Endothelial cell of umbilical vein (primary cell): ENCODE measurements at regions not wholly inside any gene's neighbourhood (a gene's known extent, or its start where the extent isn't known, plus 50 kb on each side); places are given as distances from the start of the nearest gene placed in this dataset.

Experiments used
- BruUV-seq: library from RNA; stranded (reverse); fragments of 400-500 nt; replicated peaks from 2 replicates; lab custom pipeline; 2021; lab: Mats Ljungman, UMichigan
- CTCF ChIA-PET: fragments of 300-600, 350-600 bp; sonication (Branson Sonifier 250); formaldehyde crosslinking; loops from one replicate; lab custom pipeline; 2021; ENCODE audit warnings: antibody characterized with exemption, inconsistent platforms; lab: Charles Lee
- POLR2A ChIA-PET: fragments of 300-600, 350-600 bp; sonication (Branson Sonifier 250); formaldehyde crosslinking; loops from one replicate; lab custom pipeline; 2021; ENCODE audit warnings: antibody characterized with exemption, inconsistent platforms; lab: Charles Lee
- DNase-seq: peaks from one replicate; pipeline ENCODE4 v3.0.0-alpha.2; 2011; ENCODE audit warnings: low read depth, low spot score
- FAIRE-seq: peaks from 2 replicates; lab custom pipeline; 2011; peaks lifted over from hg19 to GRCh38; lab: Jason Lieb, UNC
- H2AFZ ChIP-seq: 2 replicates; pipeline ENCODE4 v1.6.0; 2012; ENCODE audit warnings: low read depth, low read length, control low read depth, inconsistent platforms
- H3K27ac ChIP-seq: 2 replicates; pipeline ENCODE4 v1.5.1; 2011; ENCODE audit warnings: low read depth, mild to moderate bottlenecking, control low read depth, low read length, moderate library complexity; ENCODE audit not compliant: insufficient read depth
- H3K27me3 ChIP-seq, 2 experiments: 2 replicates each; pipeline versions ENCODE4 v1.6.0 to v1.6.1; 2011; ENCODE audit warnings: low read length in 2 of 2, mixed read lengths in 1 of 2; ENCODE audit not compliant: control insufficient read depth in 2 of 2, insufficient read depth in 2 of 2
- H3K36me3 ChIP-seq, 2 experiments: 2 replicates in 1 of 2; 3 replicates in 1 of 2; pipeline ENCODE4 v1.5.1; 2011; ENCODE audit warnings: low read length in 2 of 2, mild to moderate bottlenecking in 1 of 2, moderate library complexity in 1 of 2; ENCODE audit not compliant: control insufficient read depth in 2 of 2, insufficient read depth in 2 of 2; ENCODE audit errors: extremely low read depth in 1 of 2
- H3K4me1 ChIP-seq: 3 replicates; pipeline ENCODE4 v1.5.1; 2011; ENCODE audit warnings: mild to moderate bottlenecking, low read length; ENCODE audit not compliant: control insufficient read depth, insufficient read depth; ENCODE audit errors: extremely low read depth
- H3K4me2 ChIP-seq: 2 replicates; pipeline ENCODE4 v1.6.1; 2011; ENCODE audit warnings: low read length, control low read depth, mixed read lengths; ENCODE audit not compliant: insufficient read depth
- H3K4me3 ChIP-seq, 3 experiments: fragments of 200-600 bp in 1 of 3; sonication (generic), shearing (Covaris generic) in 1 of 3; replicated peaks in 1 of 3; 2 replicates each; pipeline ENCODE4 v1.5.1; 2011 to 2016; ENCODE audit warnings: control low read depth in 3 of 3, low read length in 3 of 3, mild to moderate bottlenecking in 2 of 3, inconsistent platforms in 1 of 3, low read depth in 1 of 3, moderate library complexity in 1 of 3; ENCODE audit not compliant: insufficient read depth in 1 of 3
- H3K79me2 ChIP-seq: 2 replicates; pipeline ENCODE4 v1.6.0; 2012; ENCODE audit warnings: low read length, inconsistent platforms; ENCODE audit not compliant: control insufficient read depth, insufficient read depth
- H3K9ac ChIP-seq: replicated peaks from 2 replicates; pipeline ENCODE3; 2011; ENCODE audit warnings: low read length, control low read depth; ENCODE audit not compliant: insufficient read depth; ENCODE audit errors: extremely low read depth
- H3K9me1 ChIP-seq: replicated peaks from 3 replicates; pipeline ENCODE4 v1.6.0; 2011; ENCODE audit warnings: mild to moderate bottlenecking, low read length; ENCODE audit not compliant: control insufficient read depth, insufficient read depth; ENCODE audit errors: extremely low read depth
- H3K9me3 ChIP-seq: replicated peaks from 2 replicates; pipeline ENCODE4 v1.5.1; 2012; ENCODE audit warnings: low read length, inconsistent platforms; ENCODE audit not compliant: control insufficient read depth, insufficient read depth
- H4K20me1 ChIP-seq: replicated peaks from 2 replicates; pipeline ENCODE3; 2011; ENCODE audit warnings: mild to moderate bottlenecking, low read length; ENCODE audit not compliant: control insufficient read depth, insufficient read depth; ENCODE audit errors: extremely low read depth
- EZH2 ChIP-seq: IDR thresholded peaks from 2 replicates; pipeline ENCODE4 v1.6.1; 2012; ENCODE audit warnings: borderline replicate concordance, low read depth, mild to moderate bottlenecking, moderate library complexity, low read length, inconsistent platforms; ENCODE audit not compliant: severe bottlenecking
- FOS ChIP-seq: IDR thresholded peaks from 2 replicates; pipeline ENCODE4 v1.6.1; 2011; ENCODE audit warnings: mild to moderate bottlenecking, low read length, moderate library complexity, borderline replicate concordance; ENCODE audit not compliant: insufficient read depth
- GATA2 ChIP-seq: IDR thresholded peaks from 2 replicates; pipeline ENCODE4 v1.7.0; 2011; ENCODE audit warnings: low read depth, mild to moderate bottlenecking, moderate library complexity, mixed read lengths, low read length; ENCODE audit not compliant: insufficient read length, insufficient read depth
- JUN ChIP-seq: IDR thresholded peaks from 2 replicates; pipeline ENCODE4 v1.6.1; 2011; ENCODE audit warnings: borderline replicate concordance, low read depth; ENCODE audit not compliant: insufficient read length, insufficient read depth
- MYC ChIP-seq: IDR thresholded peaks from one replicate; pipeline ENCODE4 v1.6.1; 2011; ENCODE audit warnings: mild to moderate bottlenecking, low read depth, low read length
- POLR2A ChIP-seq: IDR thresholded peaks from 2 replicates; pipeline ENCODE4 v1.6.1; 2012; ENCODE audit warnings: low read depth, mild to moderate bottlenecking, control low read depth, low read length
- POLR2AphosphoS5 ChIP-seq: IDR thresholded peaks from 2 replicates; pipeline ENCODE4 v1.6.1; 2012; ENCODE audit warnings: low read depth, mild to moderate bottlenecking, control low read depth, low read length, moderate library complexity; ENCODE audit not compliant: insufficient read depth
- dilution Hi-C: fragments of 300-500 bp; cut with MboI; formaldehyde crosslinking; loops from one replicate; pipeline ENCODE4 v1.15.0; 2019; ENCODE audit warnings: low sequenced_read_pairs; ENCODE audit not compliant: extremely low pct_ligation_motif_present
- intact Hi-C: fragments of 100-400 bp; cut with micrococcal nuclease; formaldehyde crosslinking; loops from one replicate; pipeline ENCODE4 v1.10.0; 2022
- TF ChIP-seq, protein P1 (sequence below): IDR thresholded peaks from 2 replicates; pipeline ENCODE4 v1.6.1; 2011; ENCODE audit not compliant: insufficient read depth, insufficient read length
- TF ChIP-seq, protein P2 (sequence below), 2 donors: IDR thresholded peaks; 1 replicate in 1 of 2; 2 replicates in 1 of 2; pipeline ENCODE4 v1.5.1; 2011; ENCODE audit warnings: low read length in 2 of 2, mild to moderate bottlenecking in 2 of 2, moderate library complexity in 2 of 2, control low read depth in 1 of 2, inconsistent platforms in 1 of 2, low read depth in 1 of 2; ENCODE audit not compliant: insufficient read depth in 1 of 2; ENCODE audit errors: extremely low read depth in 1 of 2

- CTCF ChIA-PET, result interaction anchor here (0.6 to 2.5 kb wide), 14 partner anchors 9 to 283 kb away, joined by 3 to 17 read pairs (median 6); partner anchors contain the start of gene EDN1
- FAIRE-seq (peak; percentile 93), DNase-seq (peak; percentile 92)
- intact Hi-C loops (loop anchor here (1.0 to 5.0 kb wide), 9 partner anchors 12 to 1481 kb away; partner anchors contain the start of gene SMIM13), dilution Hi-C loops (no loop called here)
- POLR2A ChIA-PET, result interaction anchor here (0.5 to 2.3 kb wide), 9 partner anchors 12 to 966 kb away, joined by 3 to 17 read pairs (median 3); partner anchors contain the start of gene EDN1
- Histone ChIP-seq H3K9me1 (no peaks in the 10 kb centered on the region), H3K4me3 (peak overlapping the region in 1 of 3 experiments; percentile 13), H3K79me2 (no peaks in the 10 kb centered on the region), H3K9ac (peak overlapping the region; percentile 80), H4K20me1 (no peaks in the 10 kb centered on the region), H2AFZ (no peak overlapping the region), H3K4me1 (peaks cover 75% of the 10 kb centered on the region), H3K4me2 (peak overlapping the region; percentile 63), H3K27me3 (no peaks in the 10 kb centered on the region), H3K27ac (peak overlapping the region; percentile 92), H3K36me3 (no peaks in the 10 kb centered on the region), H3K9me3 (no peaks in the 10 kb centered on the region)
- TSS peak; percentile 96 for BruUV-seq
- TF ChIP-seq, protein P1, sequence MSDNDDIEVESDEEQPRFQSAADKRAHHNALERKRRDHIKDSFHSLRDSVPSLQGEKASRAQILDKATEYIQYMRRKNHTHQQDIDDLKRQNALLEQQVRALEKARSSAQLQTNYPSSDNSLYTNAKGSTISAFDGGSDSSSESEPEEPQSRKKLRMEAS, result no peak
- TF ChIP-seq JUN (peak; percentile 98), MYC (no peak), EZH2 (no peak), FOS (peak; percentile 95), POLR2AphosphoS5 (no peak), GATA2 (peak; percentile 66), POLR2A (no peak)
- TF ChIP-seq, protein P2, sequence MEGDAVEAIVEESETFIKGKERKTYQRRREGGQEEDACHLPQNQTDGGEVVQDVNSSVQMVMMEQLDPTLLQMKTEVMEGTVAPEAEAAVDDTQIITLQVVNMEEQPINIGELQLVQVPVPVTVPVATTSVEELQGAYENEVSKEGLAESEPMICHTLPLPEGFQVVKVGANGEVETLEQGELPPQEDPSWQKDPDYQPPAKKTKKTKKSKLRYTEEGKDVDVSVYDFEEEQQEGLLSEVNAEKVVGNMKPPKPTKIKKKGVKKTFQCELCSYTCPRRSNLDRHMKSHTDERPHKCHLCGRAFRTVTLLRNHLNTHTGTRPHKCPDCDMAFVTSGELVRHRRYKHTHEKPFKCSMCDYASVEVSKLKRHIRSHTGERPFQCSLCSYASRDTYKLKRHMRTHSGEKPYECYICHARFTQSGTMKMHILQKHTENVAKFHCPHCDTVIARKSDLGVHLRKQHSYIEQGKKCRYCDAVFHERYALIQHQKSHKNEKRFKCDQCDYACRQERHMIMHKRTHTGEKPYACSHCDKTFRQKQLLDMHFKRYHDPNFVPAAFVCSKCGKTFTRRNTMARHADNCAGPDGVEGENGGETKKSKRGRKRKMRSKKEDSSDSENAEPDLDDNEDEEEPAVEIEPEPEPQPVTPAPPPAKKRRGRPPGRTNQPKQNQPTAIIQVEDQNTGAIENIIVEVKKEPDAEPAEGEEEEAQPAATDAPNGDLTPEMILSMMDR (IDR thresholded peaks at IDR 0.05; ENCODE audit: extremely low read depth in 1 of 2, insufficient read depth in 1 of 2, low read depth in 1 of 2, low read length in 2 of 2), result no peak
Measured at GRCh38 chr6:12572896-12573827, 143.4 kb upstream of the PHACTR1 start.
